H1 (cell line): ENCODE measurements at regions not wholly inside any gene's neighbourhood (a gene's known extent, or its start where the extent isn't known, plus 50 kb on each side); places are given as distances from the start of the nearest gene placed in this dataset.

Experiments used
- CTCF ChIA-PET: fragments of 300-600 bp; sonication (Branson Sonifier 250); formaldehyde crosslinking; loops from one replicate; lab custom pipeline; 2021; ENCODE audit not compliant: partially characterized antibody; lab: Charles Lee
- POLR2A ChIA-PET: fragments of 300-600 bp; sonication (Branson Sonifier 250); formaldehyde crosslinking; loops from one replicate; lab custom pipeline; 2021; ENCODE audit warnings: inconsistent platforms; ENCODE audit not compliant: partially characterized antibody; lab: Charles Lee
- DNase-seq, 2 experiments: peaks; one replicate each; pipeline versions ENCODE4 v3.0.0 to v3.0.0-alpha.2; 2010 to 2022; ENCODE audit warnings: low spot score in 2 of 2, low read depth in 1 of 2, mixed read lengths in 1 of 2
- FAIRE-seq: peaks from 2 replicates; lab custom pipeline; 2011; peaks lifted over from hg19 to GRCh38; lab: Jason Lieb, UNC
- H2AFZ ChIP-seq: 2 replicates; pipeline ENCODE4 v1.8.1; 2012; ENCODE audit warnings: low read length, inconsistent platforms
- H2AK5ac ChIP-seq: 2 replicates; pipeline ENCODE4 v1.6.1; 2013; ENCODE audit warnings: low read depth, low read length
- H2BK120ac ChIP-seq: replicated peaks from 2 replicates; pipeline ENCODE3; 2013; ENCODE audit warnings: low read depth, low read length, inconsistent platforms
- H2BK12ac ChIP-seq: 2 replicates; pipeline ENCODE4 v1.6.1; 2013; ENCODE audit warnings: low read depth, low read length
- H2BK15ac ChIP-seq: 2 replicates; pipeline ENCODE4 v1.6.1; 2013; ENCODE audit warnings: low read length
- H2BK20ac ChIP-seq: 2 replicates; pipeline ENCODE4 v1.6.1; 2013; ENCODE audit warnings: low read length
- H2BK5ac ChIP-seq: 2 replicates; pipeline ENCODE4 v1.6.1; 2013; ENCODE audit warnings: low read depth, low read length
- H3K14ac ChIP-seq: 2 replicates; pipeline ENCODE4 v1.6.1; 2013; ENCODE audit warnings: inconsistent platforms; ENCODE audit not compliant: insufficient read length
- H3K18ac ChIP-seq: 2 replicates; pipeline ENCODE4 v1.6.1; 2013; ENCODE audit warnings: low read length; ENCODE audit errors: extremely low read depth
- H3K23ac ChIP-seq: 2 replicates; pipeline ENCODE4 v1.6.1; 2013; ENCODE audit warnings: inconsistent platforms; ENCODE audit not compliant: insufficient read length
- H3K23me2 ChIP-seq: 2 replicates; pipeline ENCODE4 v1.6.1; 2013; ENCODE audit warnings: low read depth, low read length
- H3K27ac ChIP-seq: 2 replicates; pipeline ENCODE4 v1.6.1; 2011; ENCODE audit warnings: low read depth, low read length, inconsistent platforms
- H3K27me3 ChIP-seq, 4 experiments: replicated peaks in 1 of 4; 1 replicate in 1 of 4; 2 replicates in 3 of 4; pipeline versions ENCODE4 v1.6.1 to v1.8.1; 2011 to 2013; ENCODE audit warnings: low read length in 3 of 4, mild to moderate bottlenecking in 3 of 4, inconsistent platforms in 2 of 4, mixed read lengths in 2 of 4, moderate library complexity in 1 of 4; ENCODE audit not compliant: control insufficient read depth in 3 of 4, insufficient read depth in 3 of 4; ENCODE audit errors: extremely low read depth in 1 of 4
- H3K36me3 ChIP-seq, 4 experiments: 2 replicates each; pipeline versions ENCODE4 v1.6.1 to v1.8.1; 2011 to 2013; ENCODE audit warnings: mild to moderate bottlenecking in 4 of 4, low read length in 3 of 4, moderate library complexity in 2 of 4, control low read depth in 1 of 4, inconsistent platforms in 1 of 4; ENCODE audit not compliant: insufficient read depth in 4 of 4, control insufficient read depth in 2 of 4
- H3K4ac ChIP-seq: replicated peaks from 2 replicates; pipeline ENCODE3; 2013; ENCODE audit warnings: low read length, low read depth, mixed read lengths, inconsistent platforms; ENCODE audit not compliant: insufficient read length
- H3K4me1 ChIP-seq, 4 experiments: replicated peaks in 1 of 4; 1 replicate in 1 of 4; 2 replicates in 3 of 4; pipeline versions ENCODE4 v1.6.1 to v1.8.1; 2011 to 2013; ENCODE audit warnings: low read length in 3 of 4, inconsistent platforms in 2 of 4, mixed read lengths in 1 of 4; ENCODE audit not compliant: insufficient read depth in 4 of 4, control insufficient read depth in 3 of 4
- H3K4me2 ChIP-seq, 2 experiments: 2 replicates each; pipeline versions ENCODE4 v1.6.1 to v1.8.1; 2011 to 2013; ENCODE audit warnings: low read depth in 2 of 2, low read length in 2 of 2, control low read depth in 1 of 2, inconsistent platforms in 1 of 2, mild to moderate bottlenecking in 1 of 2; ENCODE audit not compliant: insufficient read depth in 1 of 2
- H3K4me3 ChIP-seq, 4 experiments: fragments of 200-600, 300-600 bp in 1 of 4; sonication (generic), shearing (Covaris generic), sonication (Bioruptor Twin) in 1 of 4; 2 replicates each; pipeline versions ENCODE4 v1.5.1 to v1.8.1; 2011 to 2016; ENCODE audit warnings: low read length in 4 of 4, low read depth in 3 of 4, control low read depth in 2 of 4, inconsistent platforms in 2 of 4, mild to moderate bottlenecking in 2 of 4, mixed read lengths in 1 of 4, moderate library complexity in 1 of 4; ENCODE audit not compliant: insufficient read depth in 2 of 4; ENCODE audit errors: extremely low read depth in 1 of 4
- H3K56ac ChIP-seq: replicated peaks from 2 replicates; pipeline ENCODE3; 2013; ENCODE audit warnings: low read depth, mild to moderate bottlenecking, mixed read lengths, low read length, inconsistent platforms; ENCODE audit not compliant: insufficient read length
- H3K79me1 ChIP-seq: 2 replicates; pipeline ENCODE4 v1.6.1; 2013; ENCODE audit warnings: low read depth, low read length, control low read depth
- H3K79me2 ChIP-seq, 2 experiments: 2 replicates each; pipeline versions ENCODE4 v1.6.1 to v1.8.1; 2012 to 2013; ENCODE audit warnings: low read length in 2 of 2, mild to moderate bottlenecking in 2 of 2, inconsistent platforms in 1 of 2; ENCODE audit not compliant: insufficient read depth in 2 of 2, control insufficient read depth in 1 of 2
- H3K9ac ChIP-seq, 4 experiments: replicated peaks in 1 of 4; 1 replicate in 1 of 4; 2 replicates in 3 of 4; pipeline versions ENCODE4 v1.6.1 to v1.8.1; 2011 to 2013; ENCODE audit warnings: low read depth in 3 of 4, low read length in 3 of 4, control low read depth in 2 of 4, mild to moderate bottlenecking in 2 of 4, moderate library complexity in 2 of 4, inconsistent platforms in 1 of 4; ENCODE audit errors: extremely low read depth in 1 of 4
- H3K9me3 ChIP-seq, 2 experiments: 2 replicates each; pipeline versions ENCODE4 v1.6.1 to v1.8.1; 2012 to 2013; ENCODE audit warnings: mild to moderate bottlenecking in 2 of 2, moderate library complexity in 2 of 2, control low read depth in 1 of 2, inconsistent platforms in 1 of 2, low read depth in 1 of 2, low read length in 1 of 2, mixed read lengths in 1 of 2; ENCODE audit not compliant: insufficient read depth in 2 of 2
- H4K20me1 ChIP-seq, 2 experiments: replicated peaks in 1 of 2; 2 replicates each; pipeline versions ENCODE3 to v1.8.1; 2011 to 2013; ENCODE audit warnings: inconsistent platforms in 2 of 2, low read length in 2 of 2, mild to moderate bottlenecking in 1 of 2; ENCODE audit not compliant: insufficient read depth in 2 of 2, control insufficient read depth in 1 of 2
- H4K5ac ChIP-seq: 2 replicates; pipeline ENCODE4 v1.6.1; 2013; ENCODE audit warnings: low read length, low read depth, mixed read lengths, inconsistent platforms; ENCODE audit not compliant: insufficient read length
- H4K8ac ChIP-seq: 2 replicates; pipeline ENCODE4 v1.8.0; 2013; ENCODE audit warnings: mild to moderate bottlenecking, moderate library complexity, low read length, inconsistent platforms; ENCODE audit not compliant: insufficient read depth; ENCODE audit errors: extremely low read depth
- H4K91ac ChIP-seq: replicated peaks from 2 replicates; pipeline ENCODE3; 2013; ENCODE audit warnings: low read length, mixed read lengths, inconsistent platforms; ENCODE audit not compliant: insufficient read length
- MAX ChIP-seq: IDR thresholded peaks from 2 replicates; pipeline ENCODE4 v1.6.1; 2012; ENCODE audit warnings: inconsistent platforms
- PHF8 ChIP-seq: fragments of 200-600 bp; sonication (generic); conservative IDR thresholded peaks from 2 replicates; pipeline ENCODE4 v1.7.1; 2012; ENCODE audit warnings: low read depth, mild to moderate bottlenecking, inconsistent platforms, low read length, moderate library complexity
- RFX5 ChIP-seq: IDR thresholded peaks from 2 replicates; pipeline ENCODE4 v1.6.1; 2011; ENCODE audit warnings: low read depth, low read length, improper control_type of control experiment, borderline replicate concordance
- SP1 ChIP-seq: IDR thresholded peaks from 2 replicates; pipeline ENCODE4 v1.6.1; 2011; ENCODE audit warnings: low read depth, low read length
- SP2 ChIP-seq: IDR thresholded peaks from 2 replicates; pipeline ENCODE4 v1.6.1; 2012; ENCODE audit warnings: mild to moderate bottlenecking, low read length, inconsistent platforms
- SRF ChIP-seq: IDR thresholded peaks from 2 replicates; pipeline ENCODE4 v1.6.1; 2011; ENCODE audit warnings: mild to moderate bottlenecking, low read depth, low read length, moderate library complexity
- TAF7 ChIP-seq: optimal IDR thresholded peaks from 2 replicates; pipeline ENCODE3; 2011; ENCODE audit warnings: low read depth, mild to moderate bottlenecking, inconsistent platforms, low read length, moderate library complexity, borderline replicate concordance
- TCF12 ChIP-seq: IDR thresholded peaks from 2 replicates; pipeline ENCODE4 v1.6.1; 2011; ENCODE audit warnings: low read depth, mild to moderate bottlenecking, low read length
- TEAD4 ChIP-seq: IDR thresholded peaks from 2 replicates; pipeline ENCODE4 v1.6.1; 2012; ENCODE audit warnings: low read depth, low read length, inconsistent platforms, mixed read lengths
- WGBS, 2 experiments: shearing (Covaris generic) in 1 of 2; methylation state at CpG; one replicate each; pipeline versions ENCODE4 v1.1.6 to v1.1.7; 2013 to 2015; ENCODE audit warnings: low lambda C conversion rate in 2 of 2, mixed read lengths in 2 of 2, inconsistent platforms in 1 of 2, low coverage in 1 of 2, missing lambda C conversion rate in 1 of 2; ENCODE audit not compliant: insufficient replicate concordance in 2 of 2, insufficient coverage in 1 of 2, insufficient read length in 1 of 2; ENCODE audit errors: extremely low coverage in 1 of 2, missing lambda C conversion rate in 1 of 2; 5-methylcytosine and 5-hydroxymethylcytosine counted together
- TF ChIP-seq, protein P1 (sequence below), 3 experiments: IDR thresholded peaks; 1 replicate in 2 of 3; 2 replicates in 1 of 3; pipeline versions ENCODE4 v1.5.1 to v1.6.1; 2011; ENCODE audit warnings: low read length in 3 of 3, mild to moderate bottlenecking in 3 of 3, inconsistent platforms in 2 of 3, low read depth in 1 of 3, moderate library complexity in 1 of 3; ENCODE audit not compliant: insufficient read depth in 1 of 3; ENCODE audit errors: control extremely low read depth in 1 of 3
- TF ChIP-seq, protein P2 (sequence below): IDR thresholded peaks from 2 replicates; pipeline ENCODE4 v1.6.1; 2012; ENCODE audit warnings: inconsistent platforms

- 90% methylated on average over 23 of the region's 34 CpGs; no CpG with 5 or more reads in 1 of the 2 experiments for WGBS, 2 experiments
- CTCF ChIA-PET = interaction anchor here (0.9 kb wide), 1 partner anchor 471 kb away, joined by 3 read pairs; no protein-coding TSS in a partner anchor
- TF ChIP-seq TCF12 (no peak), TEAD4 (no peak), SP1 (no peak), SRF (no peak), TAF7 (no peak), PHF8 (no peak), SP2 (no peak), RFX5 (no peak), MAX (no peak)
- TF ChIP-seq, protein P1, sequence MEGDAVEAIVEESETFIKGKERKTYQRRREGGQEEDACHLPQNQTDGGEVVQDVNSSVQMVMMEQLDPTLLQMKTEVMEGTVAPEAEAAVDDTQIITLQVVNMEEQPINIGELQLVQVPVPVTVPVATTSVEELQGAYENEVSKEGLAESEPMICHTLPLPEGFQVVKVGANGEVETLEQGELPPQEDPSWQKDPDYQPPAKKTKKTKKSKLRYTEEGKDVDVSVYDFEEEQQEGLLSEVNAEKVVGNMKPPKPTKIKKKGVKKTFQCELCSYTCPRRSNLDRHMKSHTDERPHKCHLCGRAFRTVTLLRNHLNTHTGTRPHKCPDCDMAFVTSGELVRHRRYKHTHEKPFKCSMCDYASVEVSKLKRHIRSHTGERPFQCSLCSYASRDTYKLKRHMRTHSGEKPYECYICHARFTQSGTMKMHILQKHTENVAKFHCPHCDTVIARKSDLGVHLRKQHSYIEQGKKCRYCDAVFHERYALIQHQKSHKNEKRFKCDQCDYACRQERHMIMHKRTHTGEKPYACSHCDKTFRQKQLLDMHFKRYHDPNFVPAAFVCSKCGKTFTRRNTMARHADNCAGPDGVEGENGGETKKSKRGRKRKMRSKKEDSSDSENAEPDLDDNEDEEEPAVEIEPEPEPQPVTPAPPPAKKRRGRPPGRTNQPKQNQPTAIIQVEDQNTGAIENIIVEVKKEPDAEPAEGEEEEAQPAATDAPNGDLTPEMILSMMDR (IDR thresholded peaks at IDR 0.05; ENCODE audit: control extremely low read depth in 1 of 3, insufficient read depth in 1 of 3, low read depth in 1 of 3, low read length in 3 of 3) = no peak
- TF ChIP-seq, protein P2, sequence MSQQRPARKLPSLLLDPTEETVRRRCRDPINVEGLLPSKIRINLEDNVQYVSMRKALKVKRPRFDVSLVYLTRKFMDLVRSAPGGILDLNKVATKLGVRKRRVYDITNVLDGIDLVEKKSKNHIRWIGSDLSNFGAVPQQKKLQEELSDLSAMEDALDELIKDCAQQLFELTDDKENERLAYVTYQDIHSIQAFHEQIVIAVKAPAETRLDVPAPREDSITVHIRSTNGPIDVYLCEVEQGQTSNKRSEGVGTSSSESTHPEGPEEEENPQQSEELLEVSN = no peak
These were observed 655.9 kb downstream of the GALR1 start for GRCh38 chr18:77905449-77906055.

More at GRCh38 chr18:77905449-77906055, 655.9 kb downstream of the GALR1 start:
- no peak overlapping the region for H3K14ac ChIP-seq
- no peak overlapping the region for H3K4me3 ChIP-seq
- FAIRE-seq (no peak), DNase-seq (no peak)
- H2BK12ac ChIP-seq = no peak overlapping the region
- H3K27me3 ChIP-seq = no peaks in the 10 kb centered on the region
- H2BK15ac ChIP-seq = no peak overlapping the region
- no peak overlapping the region for H3K23ac ChIP-seq
- no peaks in the 10 kb centered on the region for H3K79me1 ChIP-seq
- no peak overlapping the region for H3K56ac ChIP-seq
- POLR2A ChIA-PET = no interaction called here
- no peaks in the 10 kb centered on the region for H3K23me2 ChIP-seq
- no peaks in the 10 kb centered on the region for H4K20me1 ChIP-seq
- no peak overlapping the region for H2AK5ac ChIP-seq
- H3K4ac ChIP-seq = no peak overlapping the region
- no peaks in the 10 kb centered on the region for H3K79me2 ChIP-seq
- H3K36me3 ChIP-seq = no peaks in the 10 kb centered on the region
- no peak overlapping the region for H3K9ac ChIP-seq
- no peak overlapping the region for H3K27ac ChIP-seq
- peak overlapping the region; percentile 38; the same call in 1 of the 2 replicates for H4K8ac ChIP-seq
- H3K9me3 ChIP-seq = no peaks in the 10 kb centered on the region
- no peak overlapping the region for H3K4me2 ChIP-seq
- H3K18ac ChIP-seq = no peak overlapping the region
- H2BK5ac ChIP-seq = no peak overlapping the region
- H2AFZ ChIP-seq = no peak overlapping the region
- no peak overlapping the region for H4K91ac ChIP-seq
- H3K4me1 ChIP-seq = peaks cover 0 to 3% (median under 1%) of the 10 kb centered on the region in 4 experiments; a peak in 4 of 7 replicates
- H2BK120ac ChIP-seq = no peak overlapping the region
- H2BK20ac ChIP-seq = no peak overlapping the region
- H4K5ac ChIP-seq = no peak overlapping the region
